Epidermal melanocyte (primary cell): ENCODE measurements at regions not wholly inside any gene's neighbourhood (a gene's known extent, or its start where the extent isn't known, plus 50 kb on each side); places are given as distances from the start of the nearest gene placed in this dataset.

ENCODE experiments used
- DNase-seq: peaks from one replicate; pipeline ENCODE4 v3.0.0; 2011; ENCODE audit warnings: low spot score; ENCODE audit not compliant: insufficient read length

DNA sequence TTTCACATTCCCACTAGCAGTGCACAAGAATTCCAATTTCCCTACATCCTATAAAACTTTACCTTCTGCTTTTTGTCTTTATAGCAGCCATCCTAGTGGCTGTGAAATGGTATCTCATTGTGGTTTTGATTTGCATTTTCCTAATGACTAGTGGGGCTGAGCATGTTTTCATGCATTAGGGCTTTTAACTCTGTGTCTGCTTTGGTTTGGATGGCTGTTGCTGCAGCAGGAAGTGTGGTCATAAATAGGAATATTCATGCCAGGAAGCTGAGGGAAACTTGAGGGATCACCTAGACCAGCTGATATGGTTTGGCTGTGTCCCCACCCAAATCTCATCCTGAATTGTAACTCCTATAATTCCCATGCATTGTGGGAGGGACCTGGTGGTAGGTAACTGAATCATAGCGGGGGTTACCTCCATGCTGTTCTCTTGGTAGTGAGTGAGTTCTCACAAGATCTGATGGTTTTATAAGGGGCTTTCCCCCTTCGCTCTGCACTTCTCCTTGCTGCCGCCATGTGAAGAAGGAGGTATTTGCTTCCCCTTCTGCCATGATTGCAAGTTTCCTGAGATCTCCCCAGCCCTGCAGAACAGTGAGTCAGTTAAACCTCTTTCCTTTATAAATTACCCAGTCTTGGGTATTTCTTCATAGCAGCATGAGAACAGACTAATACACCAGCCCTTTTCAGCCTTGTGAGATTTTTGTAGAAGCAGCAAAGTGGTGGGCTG, 181.8 kb upstream of the PITRM1 start:
- no peak for DNase-seq

DNA sequence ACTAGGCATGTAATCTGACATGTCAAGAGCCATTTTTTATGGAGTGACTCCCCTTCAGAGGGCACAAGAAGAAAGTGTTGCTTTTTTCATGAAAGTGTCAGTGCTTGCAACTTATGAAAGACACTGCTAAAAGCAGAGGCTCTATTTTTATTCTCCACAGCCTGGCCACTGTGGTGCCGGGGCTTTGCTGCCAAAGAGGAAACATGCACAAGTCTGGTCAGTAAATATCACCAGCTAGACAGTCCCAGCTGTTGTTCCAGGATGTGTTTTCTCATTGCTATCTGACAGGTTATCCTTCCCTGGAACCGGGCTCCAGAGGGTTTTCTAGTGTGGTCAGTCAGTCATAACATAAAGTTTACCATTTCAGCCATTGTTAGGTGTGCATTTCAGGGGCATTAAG, 180.7 kb upstream of the PITRM1 start:
- DNase-seq = no peak

DNA sequence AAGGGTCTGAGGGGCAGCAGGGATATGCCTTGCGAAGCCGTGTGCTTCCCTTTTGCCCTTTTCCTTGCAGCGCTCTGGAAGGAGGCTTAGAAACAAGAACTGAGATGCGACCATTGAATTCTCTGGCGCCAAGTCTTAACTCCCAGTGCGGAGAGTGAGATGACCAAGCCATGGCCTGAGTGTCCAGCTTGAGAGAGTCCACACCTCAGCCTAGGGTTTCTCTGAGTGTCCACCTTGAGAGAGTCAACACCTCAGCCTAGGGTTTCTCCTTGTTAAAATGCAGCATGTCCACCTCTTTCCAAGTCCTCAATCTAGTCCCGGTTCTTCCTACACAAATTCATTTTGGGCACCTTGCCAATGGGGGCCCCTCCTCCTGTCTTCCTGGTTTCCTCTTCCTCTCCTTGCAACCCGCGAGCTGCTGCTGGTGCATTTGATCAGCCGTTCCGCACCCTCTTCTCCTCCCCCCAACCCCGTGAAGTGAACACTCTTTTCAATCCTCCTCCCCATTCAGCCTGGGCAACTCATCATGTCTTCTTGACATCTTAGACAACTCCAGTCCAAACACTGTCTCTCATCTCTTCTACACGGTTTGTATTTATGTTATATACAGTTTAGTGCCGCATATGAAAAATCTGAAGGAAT, 178.2 kb upstream of the PITRM1 start:
- DNase-seq = no peak

DNA sequence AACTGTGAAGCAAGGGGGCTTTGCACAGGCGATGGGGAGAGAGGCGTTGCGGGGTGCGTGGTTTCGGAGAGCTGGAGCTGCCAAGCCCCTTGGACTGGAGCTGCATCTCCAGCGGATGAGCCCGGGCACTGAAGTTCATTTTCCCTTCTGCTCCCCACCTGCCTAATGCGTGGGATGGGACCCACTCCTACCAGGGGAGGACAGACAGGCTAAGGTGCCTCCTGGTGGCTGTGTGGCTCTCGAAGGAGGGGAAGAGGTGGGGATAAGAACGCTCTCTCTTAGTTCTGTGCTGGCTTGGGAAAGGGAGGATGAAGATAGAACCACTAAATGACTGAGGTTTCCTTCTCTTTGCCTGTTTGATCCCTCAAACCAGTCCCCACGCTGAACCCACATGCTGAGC, 177.6 kb upstream of the PITRM1 start:
- no peak for DNase-seq

DNA sequence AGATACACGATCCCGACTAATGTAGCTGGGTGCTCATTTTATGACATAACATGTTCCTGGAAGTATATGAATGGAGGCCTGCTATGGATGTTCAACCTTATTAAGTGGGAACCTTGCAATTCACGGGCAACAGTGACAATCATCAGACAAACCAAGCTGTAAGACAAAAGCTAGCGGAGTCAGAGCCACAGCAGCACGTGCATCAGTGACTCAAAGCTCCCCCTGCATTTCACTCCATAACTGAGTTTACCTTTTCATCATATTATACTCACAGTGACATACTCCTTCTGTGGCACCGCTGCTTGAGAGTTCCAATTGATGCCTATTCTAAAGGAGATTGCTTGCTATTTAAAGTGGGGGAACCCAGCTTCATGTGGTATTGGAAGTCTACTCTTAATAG, 176.0 kb upstream of the PITRM1 start:
- no peak for DNase-seq

DNA sequence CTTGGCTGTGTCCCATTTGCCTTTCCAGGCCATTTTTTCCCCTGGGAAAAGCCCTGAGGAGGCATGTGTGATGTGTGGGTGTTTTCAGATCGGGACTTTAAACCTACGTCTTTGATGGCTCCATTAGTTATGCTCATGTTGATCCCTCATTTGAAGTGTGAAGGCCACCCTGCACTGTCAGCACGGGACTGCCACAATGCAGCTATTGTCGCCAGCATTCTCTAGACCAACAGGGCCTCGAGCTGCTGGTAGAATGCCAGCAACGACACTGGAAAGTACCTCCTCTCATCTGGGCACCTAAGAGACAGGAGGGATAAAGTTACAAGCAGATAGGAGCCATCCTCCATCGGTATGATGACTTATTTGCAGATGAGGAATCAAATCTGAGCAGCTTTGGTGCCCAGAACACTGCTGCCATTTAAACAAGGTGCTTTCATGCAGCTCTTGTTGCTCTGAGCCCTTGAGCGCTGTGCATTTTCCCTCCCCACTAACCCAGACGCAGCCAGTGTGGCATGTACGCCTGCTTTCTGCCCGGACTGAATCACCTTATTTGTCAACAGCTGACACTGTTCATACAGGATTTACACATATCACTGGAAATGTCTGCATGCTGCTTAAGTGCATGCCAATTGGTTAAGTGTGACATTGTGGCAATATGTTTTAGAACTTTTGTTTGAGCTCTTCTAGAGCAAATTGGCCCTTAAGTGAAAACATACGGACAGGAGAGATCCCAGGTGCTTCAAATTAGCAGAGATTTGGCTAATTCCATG, 175.0 kb upstream of the PITRM1 start:
- no peak for DNase-seq

DNA sequence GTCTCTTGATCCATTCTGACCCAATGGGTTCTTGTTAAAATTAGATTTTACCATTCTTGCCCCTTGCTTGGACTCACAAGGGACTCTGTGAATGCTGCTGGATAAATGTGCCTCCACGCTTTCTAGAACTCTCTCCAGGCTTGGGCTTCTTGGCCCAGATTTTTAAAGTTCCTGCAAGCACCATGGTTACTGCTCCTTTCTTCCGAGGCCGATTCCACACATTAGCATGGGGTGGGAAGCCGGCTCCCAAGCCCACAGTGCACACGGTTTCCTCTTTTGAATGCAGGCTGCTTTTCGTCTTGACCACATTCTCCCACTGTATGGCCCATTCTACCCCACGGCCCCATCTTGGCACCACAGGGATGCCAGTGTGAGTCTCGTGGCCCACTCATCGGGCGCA, 174.3 kb upstream of the PITRM1 start:
- DNase-seq = no peak

DNA sequence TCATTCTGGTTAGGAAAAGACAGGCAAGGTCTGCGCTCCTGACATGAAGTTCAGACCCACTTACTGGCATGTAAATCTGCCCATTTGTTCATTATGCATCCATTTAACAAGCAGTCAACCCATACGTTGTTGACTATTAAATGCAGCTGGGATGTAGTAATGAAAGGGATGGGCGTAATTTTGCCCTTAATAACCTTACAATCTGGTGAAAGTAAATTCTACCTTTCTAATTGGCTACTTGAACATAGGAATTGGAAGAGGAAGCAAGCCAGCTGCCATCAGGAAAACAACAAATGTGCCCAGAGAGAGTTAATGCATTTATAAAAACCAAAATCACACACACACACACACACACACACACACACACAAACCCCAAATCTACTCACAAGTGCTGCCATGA, 170.2 kb upstream of the PITRM1 start:
- no peak for DNase-seq

DNA sequence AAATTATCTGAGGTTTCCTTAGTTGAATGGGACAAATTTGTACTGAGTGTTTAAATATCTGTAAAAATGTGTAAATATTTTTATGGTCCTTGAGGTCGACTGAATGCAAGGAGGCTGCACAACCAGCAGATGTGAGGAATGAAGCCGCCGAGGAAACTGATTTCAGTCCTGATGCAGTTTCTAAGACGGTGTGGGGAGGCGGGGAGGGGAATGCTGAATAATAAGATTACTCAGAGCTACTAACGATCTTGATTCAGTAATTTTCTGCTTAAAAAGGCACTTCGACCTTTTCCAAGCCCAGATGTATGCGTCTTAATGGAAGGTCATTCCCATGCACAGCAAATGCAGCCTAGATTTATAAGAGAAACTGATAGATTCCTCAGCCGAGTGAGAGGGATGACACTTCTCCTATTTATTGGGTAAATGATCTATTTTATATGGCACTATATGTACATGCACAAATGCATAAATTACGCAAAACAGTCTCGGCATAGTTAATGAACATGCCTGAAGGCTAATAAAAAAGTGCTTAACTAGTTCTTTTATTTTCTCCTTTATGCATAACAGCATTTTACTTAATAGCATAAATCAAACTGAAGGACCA, 167.6 kb upstream of the PITRM1 start:
- DNase-seq = no peak

DNA sequence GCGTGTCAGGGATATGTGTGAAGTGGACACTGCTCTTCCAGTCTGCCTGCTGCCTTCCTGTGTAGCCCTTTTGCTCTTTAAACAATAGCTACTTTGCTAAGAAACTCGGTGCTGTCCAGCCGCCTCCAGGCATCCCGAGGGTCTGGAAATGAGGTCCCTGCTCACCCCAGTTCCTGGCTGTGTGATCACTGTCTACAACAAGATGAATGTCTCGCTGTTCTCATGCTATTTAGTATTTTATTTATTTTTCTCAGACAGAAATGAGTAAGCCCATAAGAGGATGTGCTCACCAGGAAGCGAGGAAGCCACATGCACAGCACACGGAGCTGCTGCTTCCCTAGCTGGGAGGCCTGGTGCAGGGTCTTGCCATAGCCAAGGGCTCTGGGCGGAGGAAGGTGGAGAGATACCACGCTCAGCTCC, 167.0 kb upstream of the PITRM1 start:
- no peak for DNase-seq

DNA sequence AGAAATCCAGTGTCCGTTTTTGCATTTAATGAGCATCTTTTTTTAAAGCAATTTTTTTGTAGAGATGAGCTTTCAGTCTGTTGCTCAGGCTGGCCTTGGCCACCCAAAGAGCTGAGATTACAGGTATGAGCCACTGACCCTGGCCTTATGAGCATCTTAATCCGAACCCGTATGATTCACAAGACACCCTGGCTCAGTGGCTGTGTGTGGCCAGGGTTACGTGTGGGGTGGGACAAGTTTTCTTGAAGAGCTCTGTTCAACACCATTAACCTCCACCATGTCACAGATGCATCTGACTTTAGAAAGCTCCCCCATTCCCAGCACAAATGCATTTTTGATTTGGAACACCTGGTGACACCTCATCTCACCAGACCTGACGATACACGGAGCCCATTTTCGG, 166.5 kb upstream of the PITRM1 start:
- no peak for DNase-seq

DNA sequence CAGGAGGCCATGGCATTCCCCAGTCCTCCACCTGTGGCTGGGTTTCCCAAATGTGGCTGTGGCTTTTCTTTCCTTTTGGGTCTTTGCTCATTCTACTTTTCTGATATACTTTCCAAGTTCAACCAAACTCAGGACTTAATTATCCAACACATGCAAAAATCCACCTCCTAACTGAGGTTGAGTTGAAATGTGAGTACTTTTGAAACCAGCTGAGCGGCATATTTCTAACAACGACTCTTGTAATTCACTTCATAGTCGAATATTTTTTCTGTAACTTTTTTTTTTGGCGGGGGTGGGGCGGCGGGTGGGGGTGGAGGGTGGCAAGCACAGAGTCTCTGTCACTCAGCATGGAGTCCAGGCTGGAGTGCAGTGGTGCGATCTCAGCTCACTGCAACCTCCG, 165.2 kb upstream of the PITRM1 start:
- no peak for DNase-seq

DNA sequence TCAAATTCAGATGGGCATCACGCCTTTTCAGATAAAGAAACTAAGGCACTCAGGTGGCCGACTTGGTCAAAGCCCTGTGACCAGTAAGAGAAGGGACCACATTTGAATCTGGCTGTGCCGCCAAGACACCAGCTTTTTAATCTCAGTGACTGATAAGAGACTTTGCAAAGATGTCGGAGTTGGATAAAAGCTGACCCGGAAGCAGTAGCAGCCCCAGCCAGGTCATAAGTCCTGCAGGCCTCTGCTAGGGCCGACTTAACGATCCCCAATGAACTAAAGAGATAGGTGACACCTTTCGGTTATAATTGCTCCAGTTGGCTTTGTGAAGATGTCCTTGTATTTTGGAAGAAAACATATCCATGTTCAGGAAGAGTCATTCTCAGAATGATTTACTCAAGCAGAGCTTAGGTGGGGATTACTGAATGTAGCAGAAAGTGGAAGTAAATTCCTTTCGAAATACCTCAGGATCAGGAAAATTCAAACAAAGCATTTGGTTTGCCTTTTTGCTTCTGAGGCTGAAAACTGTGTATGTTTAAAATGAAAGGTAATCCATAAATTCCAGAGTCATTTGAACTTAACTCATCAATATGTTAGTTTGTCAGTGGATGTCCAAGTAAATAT, 164.2 kb upstream of the PITRM1 start:
- no peak for DNase-seq

DNA sequence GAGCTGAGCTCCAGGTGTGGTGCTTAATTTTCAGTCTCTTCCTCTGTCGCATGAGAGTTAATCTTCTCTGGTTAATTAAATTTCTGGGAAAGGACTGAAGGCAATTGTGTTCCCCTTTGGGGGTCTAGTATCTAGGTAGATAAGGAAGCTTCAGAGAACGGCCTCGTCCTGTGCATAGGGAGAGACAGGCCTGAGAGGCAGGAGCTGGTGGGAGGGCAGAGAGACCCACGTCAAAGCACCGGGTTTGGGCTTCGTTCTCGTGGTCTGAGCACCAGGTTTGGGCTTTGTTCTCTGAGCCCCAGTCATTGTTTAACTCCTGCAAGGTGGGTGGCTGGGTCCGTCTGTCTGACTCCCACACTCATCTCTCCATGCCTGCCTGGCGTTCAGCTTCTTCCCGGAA, 160.8 kb upstream of the PITRM1 start:
- DNase-seq = no peak

DNA sequence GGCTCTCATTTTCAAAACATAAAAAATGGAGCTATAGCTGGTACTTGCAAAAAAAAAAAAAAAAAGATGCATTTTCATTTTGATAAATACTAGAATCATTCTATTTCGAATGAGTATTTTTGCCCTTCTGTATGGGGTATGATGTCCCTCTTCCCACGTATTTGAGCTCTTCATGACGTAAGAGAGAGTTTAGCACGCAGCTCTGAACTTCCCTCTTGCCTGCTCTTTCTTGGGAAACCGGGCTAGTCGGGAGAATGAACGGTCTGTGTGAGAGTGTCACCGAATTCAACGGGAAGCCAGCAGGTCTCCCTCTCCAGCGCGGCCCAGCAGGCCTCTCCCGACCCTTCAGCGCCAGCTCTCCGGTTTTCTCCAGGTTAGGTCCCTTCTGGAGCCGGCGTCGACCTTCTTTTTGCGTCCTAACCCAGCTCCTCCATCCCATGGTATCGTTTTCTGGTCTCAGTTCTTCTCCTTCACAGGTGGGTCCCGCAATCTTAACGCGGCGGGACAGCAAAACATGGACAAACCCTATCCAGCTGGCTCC, 159.2 kb upstream of the PITRM1 start:
- no peak for DNase-seq

DNA sequence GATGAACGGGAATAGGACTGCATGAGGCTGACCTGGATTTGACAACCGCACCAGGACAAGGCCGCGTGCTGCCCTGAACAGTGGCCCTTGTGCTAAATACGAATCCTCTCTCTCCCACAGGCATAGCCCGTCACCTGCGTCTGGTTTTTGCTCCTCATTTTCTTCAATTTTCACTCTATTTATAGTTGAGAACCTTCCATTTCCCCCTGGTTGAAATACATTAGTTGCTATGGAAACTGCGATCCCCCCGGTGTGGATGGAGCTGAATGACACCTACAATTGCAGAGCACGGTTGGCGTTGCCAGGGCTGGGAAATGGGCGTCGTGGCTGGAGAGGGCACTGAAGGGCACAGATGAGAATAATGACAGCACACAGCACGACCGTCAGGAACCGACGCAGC, 158.6 kb upstream of the PITRM1 start:
- no peak for DNase-seq

DNA sequence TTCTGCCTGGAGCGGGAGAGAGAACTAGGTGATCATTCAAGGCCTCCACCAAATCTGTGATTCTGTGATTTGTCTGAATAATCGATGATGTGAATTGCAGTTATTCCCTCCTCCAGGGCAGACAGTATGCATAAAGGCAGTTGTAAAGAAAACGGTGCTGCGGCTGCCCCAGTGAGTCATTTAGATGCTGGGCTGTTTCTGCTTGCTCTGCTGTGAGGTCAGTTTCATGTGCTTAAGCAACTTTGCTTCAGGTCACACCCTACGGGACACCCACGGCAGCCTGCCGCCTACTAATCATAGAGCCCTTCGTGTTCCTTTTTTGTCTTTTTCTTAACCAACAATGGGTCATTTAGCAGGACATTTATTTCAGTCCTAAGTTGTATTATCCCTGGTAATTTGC, 158.1 kb upstream of the PITRM1 start:
- no peak for DNase-seq

DNA sequence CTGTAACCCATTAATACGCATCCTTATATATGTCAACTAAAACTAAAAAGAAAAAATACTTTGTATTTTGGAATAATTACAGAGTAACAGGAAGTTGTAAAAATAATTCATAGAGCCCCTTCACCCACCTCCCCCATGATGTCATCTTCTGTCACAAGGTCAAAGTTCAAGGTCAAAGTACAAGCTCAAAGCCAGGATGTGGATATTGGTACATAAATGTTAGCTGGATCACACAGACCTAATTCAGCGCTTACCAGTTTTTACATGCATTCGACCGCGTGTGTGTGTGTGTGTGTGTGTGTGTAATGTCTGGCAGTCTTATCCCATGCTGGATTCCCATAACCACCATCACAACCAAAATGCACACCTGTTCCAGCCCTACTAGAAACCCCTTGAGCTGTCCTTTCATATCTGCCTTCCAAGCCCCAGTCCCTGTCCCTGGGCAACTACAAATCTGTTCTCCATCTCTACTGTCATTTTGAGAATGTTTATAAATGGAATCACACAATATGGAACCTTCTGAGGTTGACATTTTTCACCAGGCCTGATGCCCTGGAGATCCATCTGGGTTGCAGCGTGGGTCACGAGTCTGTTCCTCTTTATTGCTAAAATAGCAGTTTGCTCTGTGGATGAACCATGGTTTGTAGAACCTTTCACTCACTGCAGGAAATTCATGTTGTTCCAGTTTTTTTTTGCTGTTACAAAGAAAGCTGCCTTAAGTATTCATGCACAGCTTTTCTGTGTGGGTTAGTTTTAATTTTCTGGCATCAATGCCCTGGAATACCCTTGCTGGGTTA, 153.6 kb upstream of the PITRM1 start:
- no peak for DNase-seq

DNA sequence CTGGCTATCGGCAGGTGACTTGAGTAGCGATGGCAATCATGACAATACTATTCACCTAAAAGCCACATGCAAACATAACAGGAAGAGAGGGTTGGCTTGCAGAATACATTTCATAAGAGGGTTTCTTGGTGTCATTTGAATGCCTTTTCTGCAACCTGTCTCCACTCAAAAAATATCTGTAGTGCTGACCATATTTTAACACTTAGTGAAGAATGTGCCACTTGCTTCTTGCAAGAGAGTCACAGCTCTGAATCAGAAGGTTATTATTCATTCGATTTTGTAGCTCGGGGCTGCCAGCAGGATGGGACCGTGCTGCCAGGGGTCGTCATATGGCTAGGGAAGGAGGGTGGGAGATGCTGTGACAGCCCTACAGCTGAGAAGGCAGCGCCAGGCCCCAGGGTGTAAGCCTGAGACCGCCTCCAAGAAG, 152.0 kb upstream of the PITRM1 start:
- DNase-seq = no peak

DNA sequence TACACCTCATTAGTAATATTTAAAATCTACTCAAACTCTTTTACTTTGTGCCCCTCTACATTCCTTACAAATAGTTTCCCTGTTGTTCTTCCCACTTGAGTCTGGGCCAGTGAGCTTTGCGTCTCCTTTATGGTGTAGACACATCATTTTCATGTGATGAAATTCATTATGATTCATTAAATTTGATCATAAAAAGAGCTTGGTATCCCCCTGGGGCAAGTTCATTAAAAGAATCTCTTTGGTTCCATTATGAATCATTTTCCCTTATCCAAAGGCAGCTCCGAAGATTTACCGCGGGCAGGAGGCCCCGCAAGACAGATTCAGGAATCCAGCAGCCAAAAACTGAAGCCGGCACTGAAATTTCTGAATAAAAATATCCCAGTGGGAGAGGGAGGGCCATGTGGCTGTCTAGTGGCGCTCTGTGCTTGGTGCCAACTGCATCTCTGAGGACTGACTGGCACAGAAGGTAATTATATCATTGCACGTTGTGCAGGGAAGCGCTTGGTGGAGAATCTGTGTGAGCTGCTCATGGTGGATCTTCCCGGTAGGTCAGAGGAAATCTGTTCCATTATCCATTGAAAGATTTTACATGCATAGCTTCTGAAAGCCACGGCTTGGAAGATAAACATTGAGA, 151.4 kb upstream of the PITRM1 start:
- peak; percentile 36 for DNase-seq
